ENCODE measurements at regions not wholly inside any gene's neighbourhood (a gene's known extent, or its start where the extent isn't known, plus 50 kb on each side); places are given as distances from the start of the nearest gene placed in this dataset.

- TF ChIP-seq, protein P1, sequence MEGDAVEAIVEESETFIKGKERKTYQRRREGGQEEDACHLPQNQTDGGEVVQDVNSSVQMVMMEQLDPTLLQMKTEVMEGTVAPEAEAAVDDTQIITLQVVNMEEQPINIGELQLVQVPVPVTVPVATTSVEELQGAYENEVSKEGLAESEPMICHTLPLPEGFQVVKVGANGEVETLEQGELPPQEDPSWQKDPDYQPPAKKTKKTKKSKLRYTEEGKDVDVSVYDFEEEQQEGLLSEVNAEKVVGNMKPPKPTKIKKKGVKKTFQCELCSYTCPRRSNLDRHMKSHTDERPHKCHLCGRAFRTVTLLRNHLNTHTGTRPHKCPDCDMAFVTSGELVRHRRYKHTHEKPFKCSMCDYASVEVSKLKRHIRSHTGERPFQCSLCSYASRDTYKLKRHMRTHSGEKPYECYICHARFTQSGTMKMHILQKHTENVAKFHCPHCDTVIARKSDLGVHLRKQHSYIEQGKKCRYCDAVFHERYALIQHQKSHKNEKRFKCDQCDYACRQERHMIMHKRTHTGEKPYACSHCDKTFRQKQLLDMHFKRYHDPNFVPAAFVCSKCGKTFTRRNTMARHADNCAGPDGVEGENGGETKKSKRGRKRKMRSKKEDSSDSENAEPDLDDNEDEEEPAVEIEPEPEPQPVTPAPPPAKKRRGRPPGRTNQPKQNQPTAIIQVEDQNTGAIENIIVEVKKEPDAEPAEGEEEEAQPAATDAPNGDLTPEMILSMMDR (IDR thresholded peaks at IDR 0.05): no peak
- H3K4me3 Mint-ChIP-seq (ENCODE audit: unreplicated experiment): no peak overlapping the region
- no peaks in the 10 kb centered on the region for H3K27me3 Mint-ChIP-seq (ENCODE audit: unreplicated experiment)
- DNase-seq (ENCODE audit: extremely low spot score, unreplicated experiment): no peak
- H3K27ac Mint-ChIP-seq (ENCODE audit: unreplicated experiment): no peak overlapping the region
- H3K36me3 Mint-ChIP-seq (ENCODE audit: unreplicated experiment): peaks cover 4% of the 10 kb centered on the region
- H3K9me3 Mint-ChIP-seq (ENCODE audit: unreplicated experiment): peaks cover 12% of the 10 kb centered on the region
- peaks cover 3% of the 10 kb centered on the region for H3K4me1 Mint-ChIP-seq (ENCODE audit: unreplicated experiment)
Observed at GRCh38 chr7:10316488-10316887, 657.2 kb upstream of the PHF14 start.

- Mint-ChIP-seq H3K27me3 (ENCODE audit: unreplicated experiment) (no peaks in the 10 kb centered on the region), H3K4me3 (ENCODE audit: unreplicated experiment) (no peak overlapping the region), H3K27ac (ENCODE audit: unreplicated experiment) (no peak overlapping the region), H3K36me3 (ENCODE audit: unreplicated experiment) (no peaks in the 10 kb centered on the region), H3K9me3 (ENCODE audit: unreplicated experiment) (no peaks in the 10 kb centered on the region), H3K4me1 (ENCODE audit: unreplicated experiment) (no peaks in the 10 kb centered on the region)
- TF ChIP-seq, protein P1 (IDR thresholded peaks at IDR 0.05): no peak
- no peak for DNase-seq (ENCODE audit: extremely low spot score, unreplicated experiment)
Observed at GRCh38 chr7:10325395-10325794, 648.3 kb upstream of the PHF14 start.

DNA sequence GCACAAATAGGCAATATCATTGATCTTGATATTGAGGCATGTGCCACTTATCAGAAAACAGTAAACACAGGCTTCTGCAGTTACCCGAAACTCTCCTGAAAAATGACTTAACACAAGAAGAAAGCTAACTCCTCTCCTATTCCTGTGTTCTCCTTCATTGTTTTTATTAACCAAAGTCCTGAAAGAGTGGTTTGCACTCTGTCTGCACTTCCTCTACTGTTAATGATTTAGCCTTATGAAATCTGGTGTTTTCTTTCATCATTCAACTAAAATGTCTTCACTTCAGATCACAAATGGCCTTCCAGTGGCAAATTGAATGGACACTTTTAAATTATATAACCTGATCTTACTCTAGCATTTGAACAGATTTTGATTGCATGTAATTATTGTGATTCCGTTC, 630.6 kb upstream of the PHF14 start:
- Mint-ChIP-seq H3K4me1 (ENCODE audit: unreplicated experiment) (no peaks in the 10 kb centered on the region), H3K4me3 (ENCODE audit: unreplicated experiment) (no peak overlapping the region), H3K27me3 (ENCODE audit: unreplicated experiment) (no peaks in the 10 kb centered on the region), H3K9me3 (ENCODE audit: unreplicated experiment) (no peaks in the 10 kb centered on the region), H3K36me3 (ENCODE audit: unreplicated experiment) (no peaks in the 10 kb centered on the region), H3K27ac (ENCODE audit: unreplicated experiment) (no peak overlapping the region)
- TF ChIP-seq, protein P1 (IDR thresholded peaks at IDR 0.05): no peak
- DNase-seq (ENCODE audit: extremely low spot score, unreplicated experiment): no peak

- TF ChIP-seq, protein P1 (IDR thresholded peaks at IDR 0.05): no peak
- Mint-ChIP-seq H3K4me1 (ENCODE audit: unreplicated experiment) (no peaks in the 10 kb centered on the region), H3K27ac (ENCODE audit: unreplicated experiment) (no peak overlapping the region), H3K27me3 (ENCODE audit: unreplicated experiment) (no peaks in the 10 kb centered on the region), H3K36me3 (ENCODE audit: unreplicated experiment) (no peaks in the 10 kb centered on the region), H3K4me3 (ENCODE audit: unreplicated experiment) (no peak overlapping the region), H3K9me3 (ENCODE audit: unreplicated experiment) (no peaks in the 10 kb centered on the region)
- no peak for DNase-seq (ENCODE audit: extremely low spot score, unreplicated experiment)
Observed at GRCh38 chr7:10346032-10346431, 627.6 kb upstream of the PHF14 start.

GRCh38 chr7:10355816-10356215, 617.9 kb upstream of the PHF14 start:
- Mint-ChIP-seq H3K27me3 (ENCODE audit: unreplicated experiment) (no peaks in the 10 kb centered on the region), H3K9me3 (ENCODE audit: unreplicated experiment) (peaks cover 21% of the 10 kb centered on the region), H3K4me3 (ENCODE audit: unreplicated experiment) (no peak overlapping the region), H3K4me1 (ENCODE audit: unreplicated experiment) (no peaks in the 10 kb centered on the region), H3K36me3 (ENCODE audit: unreplicated experiment) (no peaks in the 10 kb centered on the region), H3K27ac (ENCODE audit: unreplicated experiment) (no peak overlapping the region)
- no peak for DNase-seq (ENCODE audit: extremely low spot score, unreplicated experiment)
- TF ChIP-seq, protein P1 (IDR thresholded peaks at IDR 0.05): no peak
